HAP-1 (cell line): ENCODE measurements at regions not wholly inside any gene's neighbourhood (a gene's known extent, or its start where the extent isn't known, plus 50 kb on each side); places are given as distances from the start of the nearest gene placed in this dataset.
"Not testable (repeated sequence)": the region's sequence is repeated elsewhere in the genome, so short reads cannot be mapped to it uniquely, and the experiment has no call there.

ENCODE experiments used
- DNase-seq, 2 experiments: peaks; one replicate each; pipeline ENCODE4 v3.0.0-alpha.2; 2016 to 2020; ENCODE audit warnings: low spot score in 2 of 2
- H3K27me3 ChIP-seq: fragments of 250-450 bp; sonication (Bioruptor Pico); 2 replicates; pipeline ENCODE4 v1.5.1; 2020; ENCODE audit warnings: low read depth, mild to moderate bottlenecking, moderate library complexity
- H3K36me3 ChIP-seq: fragments of 250-450 bp; sonication (Bioruptor Pico); replicated peaks from 2 replicates; pipeline ENCODE4 v1.5.1; 2020; ENCODE audit warnings: mild to moderate bottlenecking
- H3K4me1 ChIP-seq: fragments of 250-450 bp; sonication (Bioruptor Pico); 2 replicates; pipeline ENCODE4 v1.5.1; 2020; ENCODE audit warnings: mild to moderate bottlenecking
- H3K4me3 ChIP-seq: fragments of 250-450 bp; sonication (Bioruptor Pico); 2 replicates; pipeline ENCODE4 v1.5.1; 2020; ENCODE audit warnings: mild to moderate bottlenecking, moderate library complexity
- H3K9me3 ChIP-seq: fragments of 250-450 bp; sonication (Bioruptor Pico); 2 replicates; pipeline ENCODE4 v1.5.1; 2020; ENCODE audit warnings: mild to moderate bottlenecking, moderate library complexity
- in situ Hi-C: fragments of 300-500 bp; cut with MboI; formaldehyde crosslinking; loops from 3 replicates; pipeline ENCODE4 v1.14.3; 2020; ENCODE audit warnings: low sequenced_read_pairs, inconsistent platforms, mixed read lengths

GRCh38 chr4:13783800-13784411, 156.4 kb upstream of the BOD1L1 start:
- no peaks in the 10 kb centered on the region for H3K4me1 ChIP-seq
- DNase-seq, result no peak
- in situ Hi-C loops, result no loop called here
- H3K27me3 ChIP-seq, result no peaks in the 10 kb centered on the region
- no peak overlapping the region for H3K4me3 ChIP-seq
- H3K9me3 ChIP-seq, result no peaks in the 10 kb centered on the region
- H3K36me3 ChIP-seq, result no peaks in the 10 kb centered on the region

- in situ Hi-C loops, result no loop called here
- no peaks in the 10 kb centered on the region for H3K4me1 ChIP-seq
- no peak overlapping the region for H3K4me3 ChIP-seq
- H3K36me3 ChIP-seq, result no peaks in the 10 kb centered on the region
- DNase-seq, result no peak
- no peaks in the 10 kb centered on the region for H3K27me3 ChIP-seq
- no peaks in the 10 kb centered on the region for H3K9me3 ChIP-seq
These were observed 165.6 kb upstream of the BOD1L1 start for GRCh38 chr4:13793020-13793710.

DNA sequence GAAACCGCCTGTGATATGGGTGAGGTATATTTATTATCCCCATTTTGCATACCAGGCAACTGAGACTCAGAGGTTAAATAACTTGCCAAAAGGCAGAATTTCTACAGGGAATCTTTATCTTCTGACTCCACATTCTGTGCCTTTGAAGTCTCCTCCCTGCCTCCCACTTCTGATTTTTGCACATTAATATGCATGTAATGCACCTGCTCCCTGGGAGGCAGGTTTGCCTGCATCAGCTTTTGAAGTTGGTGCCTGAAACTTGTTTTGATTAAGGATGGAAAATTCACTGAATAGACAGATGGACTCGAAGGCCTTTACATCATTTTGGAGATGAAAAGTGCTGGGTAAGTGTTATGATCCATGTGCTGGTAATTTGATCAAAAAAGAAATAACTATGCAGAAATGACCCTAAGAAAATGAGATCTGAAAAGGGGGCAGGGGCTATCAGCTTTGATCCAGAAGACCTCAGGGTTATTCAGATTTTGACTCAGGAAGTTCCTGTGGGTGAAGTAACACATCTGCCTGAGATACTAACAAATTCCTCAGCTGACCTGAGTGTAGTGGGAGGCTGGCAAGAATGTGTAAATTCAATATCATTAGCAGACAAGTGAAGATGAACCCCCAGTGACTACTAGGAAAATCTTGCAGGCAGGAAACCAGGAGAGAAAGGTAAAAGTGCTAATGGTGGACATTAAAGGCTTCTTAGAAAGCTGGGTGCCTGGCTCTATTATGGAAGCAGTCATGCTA, 167.5 kb upstream of the BOD1L1 start:
- no peak overlapping the region for H3K4me3 ChIP-seq
- no peak for DNase-seq
- H3K4me1 ChIP-seq, result no peaks in the 10 kb centered on the region
- no peaks in the 10 kb centered on the region for H3K27me3 ChIP-seq
- in situ Hi-C loops, result no loop called here
- H3K9me3 ChIP-seq, result no peaks in the 10 kb centered on the region
- no peaks in the 10 kb centered on the region for H3K36me3 ChIP-seq

DNA sequence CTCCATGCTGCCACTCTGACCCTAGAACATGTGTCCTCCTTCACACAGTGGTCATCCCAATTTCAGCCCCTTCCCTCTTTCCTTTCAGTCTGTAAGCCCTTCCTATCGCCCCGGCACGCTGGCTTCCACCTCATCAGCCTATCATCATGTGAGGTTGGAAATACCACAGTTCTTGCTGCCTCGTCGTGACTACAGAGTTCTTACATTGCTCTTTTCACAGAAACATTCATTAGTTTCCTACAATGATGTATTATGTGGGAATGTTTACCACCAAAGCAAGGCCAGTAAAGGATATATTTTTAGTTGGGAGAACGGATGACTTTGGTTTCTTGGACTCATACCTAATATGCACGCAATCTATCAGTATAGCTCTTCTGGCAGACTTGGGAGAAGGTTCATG, 169.5 kb upstream of the BOD1L1 start:
- in situ Hi-C loops, result no loop called here

DNA sequence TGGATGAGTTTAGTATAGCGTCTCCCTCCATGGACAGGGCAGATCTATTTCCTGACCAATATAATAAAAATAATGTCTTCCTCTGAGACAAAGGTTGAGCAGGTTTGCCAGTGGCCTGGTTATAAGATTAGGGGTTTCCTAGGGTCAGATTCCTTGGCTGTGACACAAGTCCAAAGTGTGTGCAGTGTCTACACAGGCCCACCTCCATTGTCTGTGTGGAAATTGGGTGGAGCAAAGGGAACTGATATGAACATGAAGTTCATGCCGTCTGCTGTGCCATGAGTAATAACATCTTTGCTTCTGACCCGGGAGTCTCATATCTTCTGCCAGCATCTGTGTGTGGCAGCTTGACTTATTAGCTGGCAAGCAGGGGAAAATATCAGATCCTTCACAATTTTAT, 187.7 kb upstream of the BOD1L1 start:
- H3K36me3 ChIP-seq, result no peaks in the 10 kb centered on the region
- H3K27me3 ChIP-seq, result no peaks in the 10 kb centered on the region
- no peak overlapping the region for H3K4me3 ChIP-seq
- DNase-seq, result no peak
- no peaks in the 10 kb centered on the region for H3K4me1 ChIP-seq
- H3K9me3 ChIP-seq, result no peaks in the 10 kb centered on the region
- in situ Hi-C loops, result no loop called here

More for the DNA sequence above, 169.5 kb upstream of the BOD1L1 start:
- H3K36me3 ChIP-seq, result no peaks in the 10 kb centered on the region
- H3K4me3 ChIP-seq, result no peak overlapping the region
- H3K4me1 ChIP-seq, result no peaks in the 10 kb centered on the region
- no peak for DNase-seq
- H3K27me3 ChIP-seq, result no peaks in the 10 kb centered on the region
- no peaks in the 10 kb centered on the region for H3K9me3 ChIP-seq

- no peak for DNase-seq
- no peaks in the 10 kb centered on the region for H3K36me3 ChIP-seq
- in situ Hi-C loops, result no loop called here
- H3K27me3 ChIP-seq, result no peaks in the 10 kb centered on the region
- H3K4me3 ChIP-seq, result no peak overlapping the region
- no peaks in the 10 kb centered on the region for H3K9me3 ChIP-seq
- no peaks in the 10 kb centered on the region for H3K4me1 ChIP-seq
These were observed 188.9 kb upstream of the BOD1L1 start for GRCh38 chr4:13816472-13816871.

DNA sequence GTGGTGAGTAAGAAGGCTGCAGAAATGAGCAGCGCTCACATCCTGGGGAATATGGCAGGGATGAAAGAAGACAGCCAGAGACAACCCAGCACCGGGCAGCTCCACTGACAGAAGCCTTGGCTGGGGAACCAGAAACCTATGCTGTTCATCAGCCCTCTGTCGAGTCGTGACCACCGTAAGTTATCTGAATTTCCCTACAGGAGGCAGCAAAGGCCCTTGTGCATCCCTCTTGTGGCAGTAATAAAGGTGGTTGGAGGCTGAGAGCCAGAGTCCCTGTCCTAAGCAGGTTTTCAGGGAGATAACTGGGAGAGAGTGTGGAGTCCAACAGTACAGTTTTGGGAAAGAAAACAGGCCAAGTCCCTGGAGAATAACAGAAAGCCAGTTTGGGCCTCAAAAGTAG, 194.0 kb upstream of the BOD1L1 start:
- in situ Hi-C loops, result no loop called here
- no peaks in the 10 kb centered on the region for H3K36me3 ChIP-seq
- no peaks in the 10 kb centered on the region for H3K4me1 ChIP-seq
- H3K9me3 ChIP-seq, result no peaks in the 10 kb centered on the region
- H3K4me3 ChIP-seq, result no peak overlapping the region
- DNase-seq, result no peak
- H3K27me3 ChIP-seq, result no peaks in the 10 kb centered on the region

DNA sequence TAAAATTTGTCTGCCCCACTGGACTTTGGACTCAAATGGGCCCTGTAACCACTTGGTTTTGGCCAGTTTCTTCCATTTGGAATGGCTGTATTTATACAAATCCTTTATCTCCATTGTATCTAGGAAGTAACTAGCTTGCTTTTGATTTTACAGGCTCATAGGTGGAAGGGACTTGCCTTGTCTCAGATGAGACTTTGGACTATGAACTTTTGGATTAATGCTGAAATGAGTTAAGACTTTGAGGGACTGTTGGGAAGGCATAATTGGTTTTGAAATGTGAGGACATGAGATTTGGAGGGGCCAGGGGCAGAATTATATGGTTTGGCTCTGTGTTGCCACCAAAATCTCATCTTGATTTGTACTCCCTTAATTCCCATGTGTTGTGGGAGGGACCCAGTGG, 198.3 kb upstream of the BOD1L1 start:
- H3K4me1 ChIP-seq, H3K9me3 ChIP-seq, in situ Hi-C loops, H3K4me3 ChIP-seq, DNase-seq, H3K36me3 ChIP-seq, H3K27me3 ChIP-seq: not testable (repeated sequence)

GRCh38 chr4:13829457-13829856, 201.9 kb upstream of the BOD1L1 start:
- no peaks in the 10 kb centered on the region for H3K4me1 ChIP-seq
- H3K36me3 ChIP-seq, result no peaks in the 10 kb centered on the region
- H3K4me3 ChIP-seq, result no peak overlapping the region
- H3K9me3 ChIP-seq, result no peaks in the 10 kb centered on the region
- no peak for DNase-seq
- in situ Hi-C loops, result no loop called here
- H3K27me3 ChIP-seq, result no peaks in the 10 kb centered on the region

DNA sequence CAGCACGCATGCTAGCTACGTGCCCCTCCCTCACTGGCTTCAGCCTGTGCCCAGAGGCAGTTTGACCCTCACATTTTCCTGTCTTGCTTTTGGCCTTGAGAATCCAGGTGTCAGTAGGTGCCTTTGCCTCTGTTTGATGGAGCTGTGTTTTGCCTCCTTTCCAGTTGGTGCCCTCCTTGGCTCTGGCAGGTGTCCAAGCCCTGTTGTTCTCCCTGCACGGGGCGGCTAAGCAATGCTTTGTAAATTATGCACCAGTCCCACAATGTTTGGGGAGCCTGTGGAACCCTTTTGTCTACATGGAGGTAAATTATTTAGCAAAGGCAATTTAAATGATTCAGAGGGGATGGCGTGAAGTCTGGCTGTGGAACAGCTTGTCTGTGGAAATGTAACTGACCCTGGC, 202.9 kb upstream of the BOD1L1 start:
- no peak for DNase-seq
- no peaks in the 10 kb centered on the region for H3K36me3 ChIP-seq
- H3K4me3 ChIP-seq, result no peak overlapping the region
- no peaks in the 10 kb centered on the region for H3K4me1 ChIP-seq
- no peaks in the 10 kb centered on the region for H3K9me3 ChIP-seq
- H3K27me3 ChIP-seq, result no peaks in the 10 kb centered on the region
- in situ Hi-C loops, result no loop called here

DNA sequence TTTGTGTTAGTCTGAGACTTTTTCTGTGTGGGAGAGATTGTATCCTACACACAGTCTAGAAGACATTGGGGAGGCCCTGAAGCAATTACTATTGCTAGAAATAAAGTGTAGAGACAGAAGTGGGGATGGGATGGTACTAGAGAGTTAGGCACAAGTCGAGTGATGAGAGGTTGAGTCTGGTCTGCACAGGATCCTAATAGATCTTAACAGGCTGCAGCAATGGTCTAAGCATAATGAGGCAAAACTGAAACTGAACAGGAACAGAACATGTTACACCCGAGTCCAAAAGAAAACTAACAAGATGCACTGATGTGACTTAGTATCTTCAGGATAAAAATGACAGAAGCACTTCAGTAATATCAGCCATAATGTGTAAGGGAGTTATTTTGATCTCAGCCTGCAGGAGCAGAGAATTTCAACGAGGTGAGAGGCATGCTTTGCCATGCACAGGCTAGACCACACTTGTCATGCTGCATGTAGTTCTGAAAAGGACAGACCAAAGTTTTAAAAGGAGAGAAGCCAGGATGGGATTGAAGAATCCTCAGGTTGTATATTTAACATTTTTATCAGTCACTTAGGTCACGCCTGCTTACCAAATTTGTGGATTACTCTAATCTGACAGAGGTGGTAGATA, 205.8 kb upstream of the BOD1L1 start:
- in situ Hi-C loops, result no loop called here
- no peaks in the 10 kb centered on the region for H3K4me1 ChIP-seq
- no peak for DNase-seq
- no peaks in the 10 kb centered on the region for H3K9me3 ChIP-seq
- no peak overlapping the region for H3K4me3 ChIP-seq
- no peaks in the 10 kb centered on the region for H3K36me3 ChIP-seq
- no peaks in the 10 kb centered on the region for H3K27me3 ChIP-seq

DNA sequence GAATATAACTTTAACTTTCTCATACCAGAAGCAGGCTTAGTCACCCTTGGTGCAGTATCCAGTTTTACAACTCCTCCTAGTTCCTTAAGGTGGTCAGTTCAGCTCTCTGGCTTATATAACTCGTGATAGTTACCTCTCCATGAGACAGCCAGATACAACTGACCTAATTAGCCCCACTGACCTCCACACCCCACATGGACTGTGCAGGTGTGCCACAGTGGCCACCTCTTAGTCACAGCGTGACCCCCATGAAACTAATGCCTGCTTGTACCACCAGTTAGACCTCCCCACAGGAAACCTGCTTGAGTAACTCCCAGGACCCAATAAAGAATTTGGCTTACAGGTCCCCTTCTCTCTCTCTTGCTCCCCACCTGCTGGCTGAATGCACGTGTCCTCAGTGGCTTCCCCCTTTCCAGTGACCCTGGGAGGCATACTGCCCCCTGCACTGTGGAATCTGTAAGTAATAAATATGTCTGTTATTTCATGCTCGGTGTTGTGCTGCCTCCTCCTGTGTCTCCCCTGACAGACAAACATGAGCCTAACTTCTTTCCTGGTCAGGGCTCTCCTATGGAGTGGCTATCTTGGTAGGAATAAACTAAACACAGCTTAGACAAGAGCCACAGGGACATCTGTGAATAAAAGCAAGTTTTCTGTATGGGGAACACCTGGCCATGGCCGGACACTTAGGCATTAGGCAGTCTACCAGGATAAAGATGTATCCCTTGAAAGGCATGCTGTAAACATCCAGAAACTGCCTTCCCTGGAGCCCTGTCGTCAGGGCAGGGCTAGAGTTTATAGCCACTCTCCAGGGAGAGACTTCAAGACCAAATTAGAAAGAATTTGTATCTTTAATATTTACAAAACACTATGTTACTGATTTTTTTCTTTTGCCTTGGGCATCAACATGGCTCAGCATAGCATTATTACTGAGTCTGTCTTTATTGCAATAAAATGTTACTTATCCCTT, 209.7 kb upstream of the BOD1L1 start:
- no peaks in the 10 kb centered on the region for H3K27me3 ChIP-seq
- in situ Hi-C loops, result no loop called here

GRCh38 chr4:13840502-13841190, 213.1 kb upstream of the BOD1L1 start:
- DNase-seq, result no peak
- Histone ChIP-seq H3K36me3 (no peaks in the 10 kb centered on the region), H3K27me3 (no peaks in the 10 kb centered on the region), H3K4me1 (no peaks in the 10 kb centered on the region), H3K4me3 (no peak overlapping the region), H3K9me3 (no peaks in the 10 kb centered on the region)
- in situ Hi-C loops, result no loop called here

More for the DNA sequence above, 209.7 kb upstream of the BOD1L1 start:
- Histone ChIP-seq H3K9me3 (no peaks in the 10 kb centered on the region), H3K4me3 (no peak overlapping the region), H3K4me1 (no peaks in the 10 kb centered on the region), H3K36me3 (no peaks in the 10 kb centered on the region)
- no peak for DNase-seq
